CD8-positive, alpha-beta memory T cell (primary cell): ENCODE measurements at regions not wholly inside any gene's neighbourhood (a gene's known extent, or its start where the extent isn't known, plus 50 kb on each side); places are given as distances from the start of the nearest gene placed in this dataset.

Experiments
- CTCF ChIA-PET: fragments of 350-600 bp; sonication (Branson Sonifier 250); formaldehyde crosslinking; loops from one replicate; lab custom pipeline; 2021; ENCODE audit warnings: antibody characterized with exemption; lab: Charles Lee
- POLR2A ChIA-PET: fragments of 350-600 bp; sonication (Branson Sonifier 250); formaldehyde crosslinking; loops from one replicate; lab custom pipeline; 2021; ENCODE audit warnings: antibody characterized with exemption; lab: Charles Lee
- DNase-seq, 5 donors: peaks; one replicate each; pipeline versions ENCODE4 v3.0.0 to v3.0.0-alpha.2; 2020 to 2022; ENCODE audit warnings: mixed read lengths in 1 of 5
- H3K27ac ChIP-seq: one replicate; pipeline ENCODE4 v1.7.0; 2013; ENCODE audit warnings: low read depth, mild to moderate bottlenecking, low read length, moderate library complexity
- H3K27me3 ChIP-seq: 2 replicates; pipeline ENCODE4 v1.7.0; 2013; ENCODE audit warnings: low read length, mild to moderate bottlenecking; ENCODE audit not compliant: insufficient read depth, poor library complexity, severe bottlenecking
- H3K36me3 ChIP-seq: 2 replicates; pipeline ENCODE4 v1.7.0; 2013; ENCODE audit warnings: mild to moderate bottlenecking, low read length, moderate library complexity; ENCODE audit not compliant: insufficient read depth
- H3K4me1 ChIP-seq: 2 replicates; pipeline ENCODE4 v1.7.0; 2013; ENCODE audit warnings: mild to moderate bottlenecking, low read length, moderate library complexity; ENCODE audit not compliant: insufficient read depth
- H3K4me3 ChIP-seq: 2 replicates; pipeline ENCODE4 v1.7.0; 2013; ENCODE audit warnings: mild to moderate bottlenecking, low read length
- H3K9me3 ChIP-seq: 2 replicates; pipeline ENCODE4 v1.7.0; 2013; ENCODE audit warnings: mild to moderate bottlenecking, low read length
- H3K27ac Mint-ChIP-seq, 8 donors: one replicate each; pipeline ENCODE4 v1.8.0; 2020 to 2021; ENCODE audit warnings: mixed read lengths in 8 of 8, mild to moderate bottlenecking in 6 of 8, inconsistent platforms in 3 of 8, moderate library complexity in 3 of 8
- H3K27me3 Mint-ChIP-seq, 2 donors: one replicate each; pipeline ENCODE4 v1.8.0; 2020 to 2021; ENCODE audit warnings: mixed read lengths in 2 of 2, mild to moderate bottlenecking in 1 of 2, moderate library complexity in 1 of 2
- H3K36me3 Mint-ChIP-seq, 3 donors: one replicate each; pipeline ENCODE4 v1.8.0; 2020 to 2021; ENCODE audit warnings: mixed read lengths in 3 of 3, inconsistent platforms in 1 of 3, mild to moderate bottlenecking in 1 of 3
- H3K4me1 Mint-ChIP-seq, 3 donors: one replicate each; pipeline ENCODE4 v1.8.0; 2020 to 2021; ENCODE audit warnings: mixed read lengths in 3 of 3, inconsistent platforms in 1 of 3, mild to moderate bottlenecking in 1 of 3
- H3K4me3 Mint-ChIP-seq, 7 donors: one replicate each; pipeline ENCODE4 v1.8.0; 2020 to 2021; ENCODE audit warnings: mixed read lengths in 7 of 7, mild to moderate bottlenecking in 6 of 7, moderate library complexity in 4 of 7, inconsistent platforms in 2 of 7
- H3K9me3 Mint-ChIP-seq, 5 donors: one replicate each; pipeline ENCODE4 v1.8.0; 2020 to 2022; ENCODE audit warnings: mixed read lengths in 5 of 5, mild to moderate bottlenecking in 3 of 5, moderate library complexity in 2 of 5, inconsistent platforms in 1 of 5

- Histone ChIP-seq H3K27me3 (no peaks in the 10 kb centered on the region), H3K4me1 (no peaks in the 10 kb centered on the region), H3K4me3 (no peak overlapping the region), H3K9me3 (no peaks in the 10 kb centered on the region), H3K36me3 (no peaks in the 10 kb centered on the region), H3K27ac (no peak overlapping the region)
- Mint-ChIP-seq H3K36me3 (no peaks in the 10 kb centered on the region), H3K9me3 (peaks cover 7 to 20% (median 17%) of the 10 kb centered on the region in 5 donors), H3K27me3 (no peaks in the 10 kb centered on the region), H3K4me1 (no peaks in the 10 kb centered on the region), H3K27ac (no peak overlapping the region), H3K4me3 (no peak overlapping the region)
- CTCF ChIA-PET = no interaction called here
- POLR2A ChIA-PET = no interaction called here
- peak in 1 of 5 donors; percentile 1 for DNase-seq
Measured at GRCh38 chr6:92617721-92618120, 801.6 kb downstream of the EPHA7 start.

GRCh38 chr6:92608751-92609150, 810.6 kb downstream of the EPHA7 start:
- POLR2A ChIA-PET = no interaction called here

GRCh38 chr6:92593201-92593600, 826.2 kb downstream of the EPHA7 start:
- CTCF ChIA-PET = no interaction called here

More at GRCh38 chr6:92608751-92609150, 810.6 kb downstream of the EPHA7 start:
- DNase-seq = no peak
- CTCF ChIA-PET = no interaction called here
- Mint-ChIP-seq H3K9me3 (peaks cover 5 to 50% (median 18%) of the 10 kb centered on the region in 5 donors), H3K27ac (no peak overlapping the region), H3K4me3 (no peak overlapping the region), H3K27me3 (no peaks in the 10 kb centered on the region), H3K36me3 (no peaks in the 10 kb centered on the region), H3K4me1 (no peaks in the 10 kb centered on the region)
- H3K4me1 ChIP-seq = no peaks in the 10 kb centered on the region
- H3K36me3 ChIP-seq = no peaks in the 10 kb centered on the region
- no peak overlapping the region for H3K27ac ChIP-seq
- no peaks in the 10 kb centered on the region for H3K9me3 ChIP-seq
- H3K4me3 ChIP-seq = no peak overlapping the region
- no peaks in the 10 kb centered on the region for H3K27me3 ChIP-seq

GRCh38 chr6:92589996-92590395, 829.4 kb downstream of the EPHA7 start:
- no peak for DNase-seq
- Histone ChIP-seq H3K4me3 (no peak overlapping the region), H3K36me3 (no peaks in the 10 kb centered on the region), H3K4me1 (no peaks in the 10 kb centered on the region), H3K27me3 (no peaks in the 10 kb centered on the region), H3K9me3 (no peaks in the 10 kb centered on the region), H3K27ac (no peak overlapping the region)
- H3K4me1 Mint-ChIP-seq = no peaks in the 10 kb centered on the region
- H3K36me3 Mint-ChIP-seq = no peaks in the 10 kb centered on the region
- CTCF ChIA-PET = no interaction called here
- H3K9me3 Mint-ChIP-seq = peaks cover 0 to 15% (median 12%) of the 10 kb centered on the region in 5 donors
- H3K4me3 Mint-ChIP-seq = no peak overlapping the region
- H3K27ac Mint-ChIP-seq = no peak overlapping the region
- POLR2A ChIA-PET = no interaction called here
- no peaks in the 10 kb centered on the region for H3K27me3 Mint-ChIP-seq

More at GRCh38 chr6:92593201-92593600, 826.2 kb downstream of the EPHA7 start:
- Histone ChIP-seq H3K36me3 (no peaks in the 10 kb centered on the region), H3K27ac (no peak overlapping the region), H3K27me3 (no peaks in the 10 kb centered on the region), H3K9me3 (no peaks in the 10 kb centered on the region), H3K4me1 (no peaks in the 10 kb centered on the region), H3K4me3 (no peak overlapping the region)
- no peak for DNase-seq
- Mint-ChIP-seq H3K9me3 (peaks cover 0 to 8% (median 5%) of the 10 kb centered on the region in 5 donors), H3K4me3 (no peak overlapping the region), H3K4me1 (no peaks in the 10 kb centered on the region), H3K27ac (no peak overlapping the region), H3K27me3 (no peaks in the 10 kb centered on the region), H3K36me3 (no peaks in the 10 kb centered on the region)
- POLR2A ChIA-PET = no interaction called here

GRCh38 chr6:92588148-92588547, 831.2 kb downstream of the EPHA7 start:
- H3K36me3 Mint-ChIP-seq = no peaks in the 10 kb centered on the region
- H3K4me3 ChIP-seq = no peak overlapping the region
- H3K4me3 Mint-ChIP-seq = no peak overlapping the region
- H3K27me3 ChIP-seq = no peaks in the 10 kb centered on the region
- H3K9me3 Mint-ChIP-seq = peaks cover 0 to 15% (median 11%) of the 10 kb centered on the region in 5 donors
- no peaks in the 10 kb centered on the region for H3K4me1 Mint-ChIP-seq
- no peaks in the 10 kb centered on the region for H3K4me1 ChIP-seq
- no peaks in the 10 kb centered on the region for H3K9me3 ChIP-seq
- POLR2A ChIA-PET = no interaction called here
- CTCF ChIA-PET = no interaction called here
- H3K27me3 Mint-ChIP-seq = no peaks in the 10 kb centered on the region
- no peaks in the 10 kb centered on the region for H3K36me3 ChIP-seq
- H3K27ac ChIP-seq = no peak overlapping the region
- no peak for DNase-seq
- no peak overlapping the region for H3K27ac Mint-ChIP-seq

- H3K27me3 ChIP-seq = no peaks in the 10 kb centered on the region
- no peaks in the 10 kb centered on the region for H3K9me3 ChIP-seq
- Mint-ChIP-seq H3K4me1 (no peaks in the 10 kb centered on the region), H3K4me3 (no peak overlapping the region), H3K27me3 (no peaks in the 10 kb centered on the region), H3K36me3 (no peaks in the 10 kb centered on the region), H3K27ac (no peak overlapping the region), H3K9me3 (peaks cover 0 to 15% (median 11%) of the 10 kb centered on the region in 5 donors)
- H3K4me3 ChIP-seq = no peak overlapping the region
- ChIA-PET POLR2A (no interaction called here), CTCF (no interaction called here)
- no peak for DNase-seq
- no peaks in the 10 kb centered on the region for H3K36me3 ChIP-seq
- H3K27ac ChIP-seq = no peak overlapping the region
- H3K4me1 ChIP-seq = no peaks in the 10 kb centered on the region
Measured at GRCh38 chr6:92587525-92587924, 831.8 kb downstream of the EPHA7 start.

GRCh38 chr6:92586236-92586977, 833.0 kb downstream of the EPHA7 start:
- H3K27ac Mint-ChIP-seq = no peak overlapping the region
- H3K4me1 Mint-ChIP-seq = no peaks in the 10 kb centered on the region
- H3K36me3 ChIP-seq = no peaks in the 10 kb centered on the region
- H3K9me3 Mint-ChIP-seq = peaks cover 0 to 19% (median 17%) of the 10 kb centered on the region in 5 donors
- H3K4me3 ChIP-seq = no peak overlapping the region
- no peak for DNase-seq
- no peaks in the 10 kb centered on the region for H3K36me3 Mint-ChIP-seq
- H3K27me3 ChIP-seq = no peaks in the 10 kb centered on the region
- H3K9me3 ChIP-seq = no peaks in the 10 kb centered on the region
- no peak overlapping the region for H3K27ac ChIP-seq
- POLR2A ChIA-PET = no interaction called here
- CTCF ChIA-PET = no interaction called here
- H3K4me3 Mint-ChIP-seq = no peak overlapping the region
- H3K4me1 ChIP-seq = no peaks in the 10 kb centered on the region
- no peaks in the 10 kb centered on the region for H3K27me3 Mint-ChIP-seq

- H3K27ac Mint-ChIP-seq = no peak overlapping the region
- H3K36me3 Mint-ChIP-seq = no peaks in the 10 kb centered on the region
- H3K27me3 ChIP-seq = no peaks in the 10 kb centered on the region
- DNase-seq = no peak
- H3K4me1 ChIP-seq = no peaks in the 10 kb centered on the region
- H3K4me1 Mint-ChIP-seq = no peaks in the 10 kb centered on the region
- H3K36me3 ChIP-seq = no peaks in the 10 kb centered on the region
- no peak overlapping the region for H3K4me3 Mint-ChIP-seq
- H3K27ac ChIP-seq = no peak overlapping the region
- no peaks in the 10 kb centered on the region for H3K27me3 Mint-ChIP-seq
- peaks cover 3 to 41% (median 27%) of the 10 kb centered on the region in 5 donors for H3K9me3 Mint-ChIP-seq
- POLR2A ChIA-PET = no interaction called here
- CTCF ChIA-PET = no interaction called here
- H3K4me3 ChIP-seq = no peak overlapping the region
- H3K9me3 ChIP-seq = no peaks in the 10 kb centered on the region
Measured at GRCh38 chr6:92582211-92582610, 837.1 kb downstream of the EPHA7 start.
